ENCODE measurements at regions not wholly inside any gene's neighbourhood (a gene's known extent, or its start where the extent isn't known, plus 50 kb on each side); places are given as distances from the start of the nearest gene placed in this dataset.

DNA sequence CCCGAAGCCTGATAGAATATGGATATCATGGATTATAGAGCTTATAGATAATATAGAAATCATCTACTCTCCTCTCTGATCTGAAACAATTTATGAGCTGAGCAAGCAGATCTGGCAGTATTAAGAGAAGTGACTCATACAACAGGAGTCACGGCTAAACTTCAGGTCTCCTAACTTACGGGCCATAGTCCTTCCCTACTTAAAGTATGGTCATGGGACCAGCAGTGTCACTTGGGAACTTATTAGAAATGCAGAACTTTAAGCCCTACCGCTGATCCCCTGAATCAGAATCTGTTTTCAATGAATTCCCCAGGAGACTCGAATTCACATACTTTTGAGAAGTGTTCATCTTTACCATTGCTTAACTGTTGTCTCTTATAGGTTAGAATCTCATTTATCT is 195.7 kb upstream of the FANCL start:
- H3K27ac Mint-ChIP-seq = no peak overlapping the region
- H3K4me1 Mint-ChIP-seq (ENCODE audit: low read depth) = no peaks in the 10 kb centered on the region
- DNase-seq = no peak
- no peak overlapping the region for H3K4me3 Mint-ChIP-seq
- H3K36me3 Mint-ChIP-seq (ENCODE audit: low read depth) = no peaks in the 10 kb centered on the region
- H3K27me3 Mint-ChIP-seq (ENCODE audit: insufficient read depth) = peaks cover 2% of the 10 kb centered on the region
- H3K9me3 Mint-ChIP-seq = no peaks in the 10 kb centered on the region
- TF ChIP-seq, protein P1, sequence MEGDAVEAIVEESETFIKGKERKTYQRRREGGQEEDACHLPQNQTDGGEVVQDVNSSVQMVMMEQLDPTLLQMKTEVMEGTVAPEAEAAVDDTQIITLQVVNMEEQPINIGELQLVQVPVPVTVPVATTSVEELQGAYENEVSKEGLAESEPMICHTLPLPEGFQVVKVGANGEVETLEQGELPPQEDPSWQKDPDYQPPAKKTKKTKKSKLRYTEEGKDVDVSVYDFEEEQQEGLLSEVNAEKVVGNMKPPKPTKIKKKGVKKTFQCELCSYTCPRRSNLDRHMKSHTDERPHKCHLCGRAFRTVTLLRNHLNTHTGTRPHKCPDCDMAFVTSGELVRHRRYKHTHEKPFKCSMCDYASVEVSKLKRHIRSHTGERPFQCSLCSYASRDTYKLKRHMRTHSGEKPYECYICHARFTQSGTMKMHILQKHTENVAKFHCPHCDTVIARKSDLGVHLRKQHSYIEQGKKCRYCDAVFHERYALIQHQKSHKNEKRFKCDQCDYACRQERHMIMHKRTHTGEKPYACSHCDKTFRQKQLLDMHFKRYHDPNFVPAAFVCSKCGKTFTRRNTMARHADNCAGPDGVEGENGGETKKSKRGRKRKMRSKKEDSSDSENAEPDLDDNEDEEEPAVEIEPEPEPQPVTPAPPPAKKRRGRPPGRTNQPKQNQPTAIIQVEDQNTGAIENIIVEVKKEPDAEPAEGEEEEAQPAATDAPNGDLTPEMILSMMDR (IDR thresholded peaks at IDR 0.05) = no peak

GRCh38 chr2:58435246-58435645 is 194.1 kb upstream of the FANCL start:
- Mint-ChIP-seq H3K36me3 (ENCODE audit: low read depth) (no peaks in the 10 kb centered on the region), H3K9me3 (no peaks in the 10 kb centered on the region), H3K27ac (no peak overlapping the region), H3K4me1 (ENCODE audit: low read depth) (no peaks in the 10 kb centered on the region), H3K27me3 (ENCODE audit: insufficient read depth) (no peaks in the 10 kb centered on the region), H3K4me3 (no peak overlapping the region)
- TF ChIP-seq, protein P1 (IDR thresholded peaks at IDR 0.05) = no peak
- no peak for DNase-seq

GRCh38 chr2:58434692-58435091 is 193.6 kb upstream of the FANCL start:
- Mint-ChIP-seq H3K27me3 (ENCODE audit: insufficient read depth) (no peaks in the 10 kb centered on the region), H3K4me3 (no peak overlapping the region), H3K4me1 (ENCODE audit: low read depth) (no peaks in the 10 kb centered on the region), H3K36me3 (ENCODE audit: low read depth) (no peaks in the 10 kb centered on the region), H3K9me3 (no peaks in the 10 kb centered on the region), H3K27ac (no peak overlapping the region)
- no peak for DNase-seq
- TF ChIP-seq, protein P1 (IDR thresholded peaks at IDR 0.05) = no peak

- H3K4me1 Mint-ChIP-seq (ENCODE audit: low read depth) = no peaks in the 10 kb centered on the region
- TF ChIP-seq, protein P1 (IDR thresholded peaks at IDR 0.05) = no peak
- H3K27me3 Mint-ChIP-seq (ENCODE audit: insufficient read depth) = peaks cover 10% of the 10 kb centered on the region
- H3K36me3 Mint-ChIP-seq (ENCODE audit: low read depth) = no peaks in the 10 kb centered on the region
- H3K4me3 Mint-ChIP-seq = no peak overlapping the region
- H3K27ac Mint-ChIP-seq = no peak overlapping the region
- DNase-seq = no peak
- H3K9me3 Mint-ChIP-seq = no peaks in the 10 kb centered on the region
Measured at GRCh38 chr2:58432491-58433170, 191.5 kb upstream of the FANCL start.

- H3K4me1 Mint-ChIP-seq (ENCODE audit: low read depth) = no peaks in the 10 kb centered on the region
- no peak overlapping the region for H3K27ac Mint-ChIP-seq
- DNase-seq = no peak
- peaks cover 13% of the 10 kb centered on the region for H3K27me3 Mint-ChIP-seq (ENCODE audit: insufficient read depth)
- H3K4me3 Mint-ChIP-seq = no peak overlapping the region
- no peaks in the 10 kb centered on the region for H3K9me3 Mint-ChIP-seq
- H3K36me3 Mint-ChIP-seq (ENCODE audit: low read depth) = no peaks in the 10 kb centered on the region
- TF ChIP-seq, protein P1 (IDR thresholded peaks at IDR 0.05) = no peak
Measured at GRCh38 chr2:58429014-58429875, 188.1 kb upstream of the FANCL start.

Data from HFFc6 (cell line).